GM23248 (cell line): ENCODE measurements at regions not wholly inside any gene's neighbourhood (a gene's known extent, or its start where the extent isn't known, plus 50 kb on each side); places are given as distances from the start of the nearest gene placed in this dataset.

Source experiments
- DNase-seq: peaks from one replicate; pipeline ENCODE4 v3.0.0-alpha.2; 2015
- H2AFZ ChIP-seq: fragments of 200-600 bp; sonication (generic); 2 replicates; pipeline ENCODE4 v1.6.1; 2016; ENCODE audit warnings: antibody characterized with exemption
- H3F3A ChIP-seq: fragments of 200-600 bp; sonication (generic); 2 replicates; pipeline ENCODE4 v1.6.1; 2016; ENCODE audit warnings: mild to moderate bottlenecking, antibody characterized with exemption, mixed run types; ENCODE audit not compliant: insufficient read depth
- H3K27ac ChIP-seq: fragments of 200-600 bp; sonication (generic); 2 replicates; pipeline ENCODE4 v1.5.1; 2016; ENCODE audit warnings: mild to moderate bottlenecking
- H3K27me3 ChIP-seq: fragments of 200-600 bp; sonication (generic); replicated peaks from 2 replicates; pipeline ENCODE4 v1.6.1; 2016; ENCODE audit warnings: mild to moderate bottlenecking; ENCODE audit not compliant: insufficient read depth
- H3K36me3 ChIP-seq: fragments of 200-600 bp; sonication (generic); 2 replicates; pipeline ENCODE4 v1.6.1; 2016; ENCODE audit warnings: low read depth, mild to moderate bottlenecking
- H3K4me1 ChIP-seq: fragments of 200-600 bp; sonication (generic); 2 replicates; pipeline ENCODE4 v1.6.1; 2016; ENCODE audit warnings: mild to moderate bottlenecking; ENCODE audit not compliant: insufficient read depth
- H3K4me2 ChIP-seq: fragments of 200-600 bp; sonication (generic); one replicate; pipeline ENCODE4 v1.6.1; 2016; ENCODE audit warnings: mild to moderate bottlenecking; ENCODE audit not compliant: unreplicated experiment
- H3K4me3 ChIP-seq: fragments of 200-600 bp; sonication (generic); 2 replicates; pipeline ENCODE4 v1.5.1; 2016; ENCODE audit warnings: mild to moderate bottlenecking
- H3K79me2 ChIP-seq: fragments of 200-600 bp; sonication (generic); 2 replicates; pipeline ENCODE4 v1.6.1; 2016; ENCODE audit warnings: mild to moderate bottlenecking; ENCODE audit not compliant: insufficient read depth
- H3K9ac ChIP-seq: fragments of 200-600 bp; sonication (generic); 2 replicates; pipeline ENCODE4 v1.6.1; 2016; ENCODE audit warnings: mild to moderate bottlenecking
- H3K9me2 ChIP-seq: fragments of 200-600 bp; sonication (generic); 2 replicates; pipeline ENCODE4 v1.6.1; 2016; ENCODE audit warnings: mixed run types, mild to moderate bottlenecking, moderate library complexity; ENCODE audit not compliant: insufficient read depth
- H3K9me3 ChIP-seq: fragments of 200-600 bp; sonication (generic); one replicate; pipeline ENCODE4 v1.6.1; 2017; ENCODE audit warnings: low read depth
- H4K20me1 ChIP-seq: fragments of 200-600 bp; sonication (generic); 2 replicates; pipeline ENCODE4 v1.6.0; 2016; ENCODE audit not compliant: insufficient read depth
- EZH2 ChIP-seq: fragments of 200-600 bp; sonication (generic); IDR thresholded peaks from 2 replicates; pipeline ENCODE4 v1.6.1; 2018; ENCODE audit warnings: antibody characterized with exemption, mild to moderate bottlenecking; ENCODE audit not compliant: insufficient read depth, poor library complexity, severe bottlenecking
- EZH2phosphoT487 ChIP-seq: fragments of 200-600 bp; sonication (generic); IDR thresholded peaks from 2 replicates; pipeline ENCODE4 v1.6.1; 2018; ENCODE audit warnings: antibody characterized with exemption, moderate library complexity, mild to moderate bottlenecking, low read depth; ENCODE audit not compliant: insufficient read depth
- WGBS, 2 experiments: methylation state at CpG; one replicate each; pipeline ENCODE4 v1.1.6; 2015 to 2017; ENCODE audit warnings: low lambda C conversion rate in 2 of 2, low coverage in 1 of 2; ENCODE audit errors: missing lambda C conversion rate in 2 of 2; 5-methylcytosine and 5-hydroxymethylcytosine counted together
- in situ Hi-C: fragments of 300-500 bp; cut with MboI; formaldehyde crosslinking; loops from 2 replicates; pipeline ENCODE4 v1.15.0; 2020

- no peaks in the 10 kb centered on the region for H3K9me2 ChIP-seq
- no peak overlapping the region for H3K9ac ChIP-seq
- no peaks in the 10 kb centered on the region for H3K4me1 ChIP-seq
- no peak for TF ChIP-seq EZH2
- no peak for TF ChIP-seq EZH2phosphoT487
- WGBS, 2 experiments, result 83 to 91% methylated on average over 8 to 9 of the region's 9 CpGs
- no peak overlapping the region for H3K4me2 ChIP-seq
- no peak overlapping the region for H3K4me3 ChIP-seq
- in situ Hi-C loops, result no loop called here
- H3K79me2 ChIP-seq, result no peaks in the 10 kb centered on the region
- H3K9me3 ChIP-seq, result no peaks in the 10 kb centered on the region
- 0 out of 2 replicates have a peak, but pooled peaks cover 8% of the 10 kb centered on the region for H3K27me3 ChIP-seq
- H2AFZ ChIP-seq, result no peak overlapping the region
- no peaks in the 10 kb centered on the region for H3F3A ChIP-seq
- no peaks in the 10 kb centered on the region for H4K20me1 ChIP-seq
- H3K36me3 ChIP-seq, result no peaks in the 10 kb centered on the region
- DNase-seq, result no peak
- no peak overlapping the region for H3K27ac ChIP-seq
These were observed 74.3 kb downstream of the KCNF1 start for GRCh38 chr2:10985901-10986535.

- in situ Hi-C loops, result no loop called here
- 55 to 66% methylated on average over 2 of the region's 2 CpGs for WGBS, 2 experiments
- H3K4me3 ChIP-seq, result no peak overlapping the region
These were observed 75.7 kb downstream of the KCNF1 start for GRCh38 chr2:10987439-10987838.

GRCh38 chr2:10987861-10988260 lies 76.1 kb downstream of the KCNF1 start:
- no peak overlapping the region for H3K4me2 ChIP-seq
- in situ Hi-C loops, result no loop called here
- no peak overlapping the region for H3K4me3 ChIP-seq
- no peaks in the 10 kb centered on the region for H3F3A ChIP-seq
- DNase-seq, result no peak
- no peak overlapping the region for H3K9ac ChIP-seq
- 85 to 92% methylated on average over 3 of the region's 3 CpGs for WGBS, 2 experiments
- H4K20me1 ChIP-seq, result no peaks in the 10 kb centered on the region
- H3K9me3 ChIP-seq, result no peaks in the 10 kb centered on the region
- no peak overlapping the region for H3K27ac ChIP-seq
- no peaks in the 10 kb centered on the region for H3K36me3 ChIP-seq
- TF ChIP-seq EZH2phosphoT487, result no peak
- TF ChIP-seq EZH2, result no peak
- no peaks in the 10 kb centered on the region for H3K79me2 ChIP-seq
- H3K9me2 ChIP-seq, result no peaks in the 10 kb centered on the region
- 0 out of 2 replicates have a peak, but pooled peaks cover 8% of the 10 kb centered on the region for H3K27me3 ChIP-seq
- no peaks in the 10 kb centered on the region for H3K4me1 ChIP-seq
- no peak overlapping the region for H2AFZ ChIP-seq

More at GRCh38 chr2:10987439-10987838, 75.7 kb downstream of the KCNF1 start:
- TF ChIP-seq EZH2 (no peak), EZH2phosphoT487 (no peak)
- H3K79me2 ChIP-seq, result no peaks in the 10 kb centered on the region
- H3K4me1 ChIP-seq, result no peaks in the 10 kb centered on the region
- H2AFZ ChIP-seq, result no peak overlapping the region
- 0 out of 2 replicates have a peak, but pooled peaks cover 8% of the 10 kb centered on the region for H3K27me3 ChIP-seq
- no peak for DNase-seq
- no peaks in the 10 kb centered on the region for H3K9me3 ChIP-seq
- no peaks in the 10 kb centered on the region for H3F3A ChIP-seq
- no peaks in the 10 kb centered on the region for H4K20me1 ChIP-seq
- H3K9ac ChIP-seq, result no peak overlapping the region
- no peak overlapping the region for H3K27ac ChIP-seq
- H3K4me2 ChIP-seq, result no peak overlapping the region
- no peaks in the 10 kb centered on the region for H3K36me3 ChIP-seq
- H3K9me2 ChIP-seq, result no peaks in the 10 kb centered on the region

- WGBS, 2 experiments, result 92 to 93% methylated on average over 4 of the region's 4 CpGs
- Histone ChIP-seq H3K9ac (no peak overlapping the region), H3K36me3 (no peaks in the 10 kb centered on the region), H3K9me3 (no peaks in the 10 kb centered on the region), H3K4me3 (no peak overlapping the region), H3K27ac (no peak overlapping the region), H3K79me2 (no peaks in the 10 kb centered on the region), H3K4me1 (no peaks in the 10 kb centered on the region), H3K4me2 (no peak overlapping the region), H3K27me3 (0 out of 2 replicates have a peak, but pooled peaks cover 8% of the 10 kb centered on the region), H2AFZ (no peak overlapping the region), H3F3A (no peaks in the 10 kb centered on the region), H3K9me2 (no peaks in the 10 kb centered on the region), H4K20me1 (no peaks in the 10 kb centered on the region)
- DNase-seq, result no peak
- TF ChIP-seq EZH2 (no peak), EZH2phosphoT487 (no peak)
- in situ Hi-C loops, result no loop called here
These were observed 77.4 kb downstream of the KCNF1 start for GRCh38 chr2:10989151-10989550.
